Testis (tissue), 2 donors: ENCODE measurements at regions not wholly inside any gene's neighbourhood (a gene's known extent, or its start where the extent isn't known, plus 50 kb on each side); places are given as distances from the start of the nearest gene placed in this dataset.

Experiments used
- POLR2A ChIP-seq: fragments of 450-650 bp; IDR thresholded peaks from one replicate; pipeline ENCODE4 v1.6.1; 2017; ENCODE audit warnings: antibody characterized with exemption, mild to moderate bottlenecking, moderate library complexity
- TF ChIP-seq, protein P1 (sequence below), 3 experiments: fragments of 450-650 bp in 2 of 3; fragments of 200-600 bp in 1 of 3; sonication (generic) in 1 of 3; IDR thresholded peaks; one replicate each; pipeline ENCODE4 v1.5.1; 2016 to 2019; ENCODE audit warnings: antibody characterized with exemption in 3 of 3, mild to moderate bottlenecking in 2 of 3, moderate library complexity in 1 of 3

DNA sequence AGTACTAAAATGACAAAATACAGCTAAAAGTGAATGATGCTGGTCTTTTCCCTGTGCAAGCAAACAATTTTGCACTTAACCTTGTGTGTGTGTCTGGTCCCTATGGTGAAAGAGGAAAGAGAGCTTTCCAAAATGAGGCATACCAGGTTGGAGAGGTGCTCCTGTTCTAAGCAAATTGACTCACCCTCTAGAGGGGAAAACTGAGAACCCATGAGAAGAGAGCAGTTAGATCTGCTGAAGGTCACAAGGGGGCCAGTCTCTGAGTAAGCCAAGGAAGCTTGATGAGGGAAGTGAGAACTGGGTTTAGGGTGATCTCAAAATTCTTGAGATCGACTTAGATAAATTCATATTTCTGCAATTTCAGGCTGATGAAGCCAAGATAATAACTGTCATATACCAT, 157.5 kb upstream of the TBX18 start:
- TF ChIP-seq, protein P1, sequence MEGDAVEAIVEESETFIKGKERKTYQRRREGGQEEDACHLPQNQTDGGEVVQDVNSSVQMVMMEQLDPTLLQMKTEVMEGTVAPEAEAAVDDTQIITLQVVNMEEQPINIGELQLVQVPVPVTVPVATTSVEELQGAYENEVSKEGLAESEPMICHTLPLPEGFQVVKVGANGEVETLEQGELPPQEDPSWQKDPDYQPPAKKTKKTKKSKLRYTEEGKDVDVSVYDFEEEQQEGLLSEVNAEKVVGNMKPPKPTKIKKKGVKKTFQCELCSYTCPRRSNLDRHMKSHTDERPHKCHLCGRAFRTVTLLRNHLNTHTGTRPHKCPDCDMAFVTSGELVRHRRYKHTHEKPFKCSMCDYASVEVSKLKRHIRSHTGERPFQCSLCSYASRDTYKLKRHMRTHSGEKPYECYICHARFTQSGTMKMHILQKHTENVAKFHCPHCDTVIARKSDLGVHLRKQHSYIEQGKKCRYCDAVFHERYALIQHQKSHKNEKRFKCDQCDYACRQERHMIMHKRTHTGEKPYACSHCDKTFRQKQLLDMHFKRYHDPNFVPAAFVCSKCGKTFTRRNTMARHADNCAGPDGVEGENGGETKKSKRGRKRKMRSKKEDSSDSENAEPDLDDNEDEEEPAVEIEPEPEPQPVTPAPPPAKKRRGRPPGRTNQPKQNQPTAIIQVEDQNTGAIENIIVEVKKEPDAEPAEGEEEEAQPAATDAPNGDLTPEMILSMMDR (IDR thresholded peaks at IDR 0.05) = no peak
- TF ChIP-seq POLR2A = no peak
